WTC11 (cell line): ENCODE measurements at regions not wholly inside any gene's neighbourhood (a gene's known extent, or its start where the extent isn't known, plus 50 kb on each side); places are given as distances from the start of the nearest gene placed in this dataset.

Source experiments
- CREB1 ChIP-seq: sonication (generic); formaldehyde crosslinking; IDR thresholded peaks from 2 replicates; pipeline ENCODE4 v1.8.0; 2023; ENCODE audit warnings: mild to moderate bottlenecking, missing genetic modification reagents
- CTCF ChIP-seq: fragments of 200-600 bp; IDR thresholded peaks from 2 replicates; pipeline ENCODE4 v1.8.0; 2022; ENCODE audit warnings: antibody characterized with exemption
- ETV6 ChIP-seq: sonication (generic); formaldehyde crosslinking; IDR thresholded peaks from 2 replicates; pipeline ENCODE4 v1.8.1; 2022; ENCODE audit warnings: mild to moderate bottlenecking, missing genetic modification reagents
- KAT7 ChIP-seq: sonication (generic); formaldehyde crosslinking; IDR thresholded peaks from 2 replicates; pipeline ENCODE4 v1.8.1; 2023; ENCODE audit warnings: missing genetic modification reagents, mild to moderate bottlenecking, borderline replicate concordance
- USF2 ChIP-seq: sonication (generic); formaldehyde crosslinking; IDR thresholded peaks from 2 replicates; pipeline ENCODE4 v1.8.1; 2023; ENCODE audit warnings: mild to moderate bottlenecking, missing genetic modification reagents, moderate library complexity
- ZNF232 ChIP-seq: sonication (generic); formaldehyde crosslinking; IDR thresholded peaks from 2 replicates; pipeline ENCODE4 v1.8.0; 2022; ENCODE audit warnings: mild to moderate bottlenecking, missing genetic modification reagents

GRCh38 chr2:145484448-145485097 is 964.7 kb upstream of the ZEB2 start:
- TF ChIP-seq KAT7 (CRISPR knock-in tag) (no peak), CREB1 (CRISPR knock-in tag) (no peak), ZNF232 (CRISPR knock-in tag) (no peak), CTCF (no peak), USF2 (CRISPR knock-in tag) (no peak), ETV6 (CRISPR knock-in tag) (no peak)
